ENCODE measurements at regions not wholly inside any gene's neighbourhood (a gene's known extent, or its start where the extent isn't known, plus 50 kb on each side); places are given as distances from the start of the nearest gene placed in this dataset.

- DNase-seq: no peak
Observed at GRCh38 chr4:125365731-125366130, 51.0 kb downstream of the FAT4 start.

GRCh38 chr4:125368146-125368545 lies 53.4 kb downstream of the FAT4 start:
- DNase-seq: no peak

GRCh38 chr4:125368671-125369081 lies 53.9 kb downstream of the FAT4 start:
- DNase-seq: no peak

GRCh38 chr4:125369098-125369497 lies 54.3 kb downstream of the FAT4 start:
- no peak for DNase-seq

GRCh38 chr4:125370478-125370877 lies 55.7 kb downstream of the FAT4 start:
- no peak for DNase-seq

- no peak for DNase-seq
Observed at GRCh38 chr4:125382995-125383394, 68.2 kb downstream of the FAT4 start.

GRCh38 chr4:125387770-125388169 lies 73.0 kb downstream of the FAT4 start:
- DNase-seq: no peak

- DNase-seq: no peak
Observed at GRCh38 chr4:125388613-125389012, 73.9 kb downstream of the FAT4 start.

GRCh38 chr4:125389713-125390112 lies 75.0 kb downstream of the FAT4 start:
- no peak for DNase-seq

- no peak for DNase-seq
Observed at GRCh38 chr4:125390126-125390525, 75.4 kb downstream of the FAT4 start.

- DNase-seq: no peak
Observed at GRCh38 chr4:125390727-125391126, 76.0 kb downstream of the FAT4 start.

GRCh38 chr4:125392694-125393093 lies 77.9 kb downstream of the FAT4 start:
- no peak for DNase-seq

- no peak for DNase-seq
Observed at GRCh38 chr4:125393825-125394224, 79.1 kb downstream of the FAT4 start.

GRCh38 chr4:125397226-125397625 lies 82.5 kb downstream of the FAT4 start:
- no peak for DNase-seq

GRCh38 chr4:125398263-125399002 lies 83.7 kb downstream of the FAT4 start:
- DNase-seq: no peak

GRCh38 chr4:125400756-125401155 lies 86.0 kb downstream of the FAT4 start:
- no peak for DNase-seq

- DNase-seq: no peak
Observed at GRCh38 chr4:125401784-125402183, 87.0 kb downstream of the FAT4 start.

- DNase-seq: no peak
Observed at GRCh38 chr4:125420526-125420925, 105.8 kb downstream of the FAT4 start.

- DNase-seq: no peak
Observed at GRCh38 chr4:125421547-125421946, 106.8 kb downstream of the FAT4 start.

GRCh38 chr4:125423124-125423523 lies 108.4 kb downstream of the FAT4 start:
- no peak for DNase-seq

GRCh38 chr4:125428832-125429231 lies 114.1 kb downstream of the FAT4 start:
- no peak for DNase-seq

GRCh38 chr4:125430086-125430485 lies 115.3 kb downstream of the FAT4 start:
- no peak for DNase-seq

- DNase-seq: no peak
Observed at GRCh38 chr4:125432078-125432477, 117.3 kb downstream of the FAT4 start.

- DNase-seq: no peak
Observed at GRCh38 chr4:125433453-125433852, 118.7 kb downstream of the FAT4 start.

GRCh38 chr4:125434136-125434535 lies 119.4 kb downstream of the FAT4 start:
- DNase-seq: no peak

All from suppressor macrophage treated with lipopolysaccharide for 1 hour (primary cell).